GM13977 (cell line): ENCODE measurements at regions not wholly inside any gene's neighbourhood (a gene's known extent, or its start where the extent isn't known, plus 50 kb on each side); places are given as distances from the start of the nearest gene placed in this dataset.

Experiments used
- DNase-seq: peaks from one replicate; pipeline ENCODE4 v3.0.0; 2012; ENCODE audit warnings: low spot score
- in situ Hi-C: fragments of 300-500 bp; cut with MboI; formaldehyde crosslinking; loops from one replicate; pipeline ENCODE4 v1.12.0; 2022; ENCODE audit warnings: low sequenced_read_pairs, low pct_unique_long_range_greater_than_20kb, mixed read lengths, inconsistent platforms; ENCODE audit not compliant: unreplicated experiment
- TF ChIP-seq, protein P1 (sequence below): IDR thresholded peaks from 2 replicates; pipeline ENCODE4 v1.5.1; 2012; ENCODE audit warnings: mild to moderate bottlenecking, control low read depth; ENCODE audit not compliant: insufficient read depth; ENCODE audit errors: extremely low read depth, missing control alignments

DNA sequence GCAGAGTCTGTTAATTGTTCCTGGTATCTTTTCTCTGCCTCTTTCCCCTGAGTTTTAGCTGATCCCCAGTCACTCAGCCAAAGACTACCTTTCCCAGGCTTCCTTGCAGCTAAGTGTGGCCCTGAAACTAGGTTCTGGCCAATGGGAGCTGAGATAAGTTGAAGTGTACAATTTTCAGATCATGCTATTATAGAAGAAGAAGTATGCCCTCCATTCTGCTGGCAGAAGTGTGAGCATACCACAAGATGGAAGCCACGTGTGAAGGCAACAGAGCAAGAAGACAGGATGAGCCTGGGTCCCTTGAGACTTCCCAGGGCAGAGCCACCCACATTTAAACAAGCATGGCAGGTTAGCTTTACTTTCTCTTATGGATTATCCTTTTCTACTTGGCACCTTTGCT is 273.2 kb downstream of the HIVEP2 start:
- in situ Hi-C loops, result no loop called here
- peak; percentile 9 for DNase-seq

DNA sequence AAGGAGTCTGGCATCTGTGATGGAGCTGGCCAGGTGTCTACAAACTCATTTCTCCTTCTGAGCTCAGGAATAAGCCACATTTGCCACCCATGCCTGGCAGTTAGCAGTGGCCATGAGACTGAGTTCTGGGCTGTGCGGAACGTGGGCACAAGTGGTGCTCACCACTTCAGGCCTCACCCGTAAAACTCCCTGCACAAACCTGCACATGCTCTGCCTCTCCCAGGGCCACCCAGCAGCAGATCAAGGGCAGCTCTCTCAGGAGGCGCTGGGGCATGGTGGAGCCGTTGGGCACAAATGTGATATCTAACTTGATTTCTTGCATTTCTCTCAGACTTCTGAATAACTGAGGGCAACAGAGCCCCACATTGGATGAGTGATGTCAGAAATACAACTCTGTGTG is 269.5 kb downstream of the HIVEP2 start:
- TF ChIP-seq, protein P1, sequence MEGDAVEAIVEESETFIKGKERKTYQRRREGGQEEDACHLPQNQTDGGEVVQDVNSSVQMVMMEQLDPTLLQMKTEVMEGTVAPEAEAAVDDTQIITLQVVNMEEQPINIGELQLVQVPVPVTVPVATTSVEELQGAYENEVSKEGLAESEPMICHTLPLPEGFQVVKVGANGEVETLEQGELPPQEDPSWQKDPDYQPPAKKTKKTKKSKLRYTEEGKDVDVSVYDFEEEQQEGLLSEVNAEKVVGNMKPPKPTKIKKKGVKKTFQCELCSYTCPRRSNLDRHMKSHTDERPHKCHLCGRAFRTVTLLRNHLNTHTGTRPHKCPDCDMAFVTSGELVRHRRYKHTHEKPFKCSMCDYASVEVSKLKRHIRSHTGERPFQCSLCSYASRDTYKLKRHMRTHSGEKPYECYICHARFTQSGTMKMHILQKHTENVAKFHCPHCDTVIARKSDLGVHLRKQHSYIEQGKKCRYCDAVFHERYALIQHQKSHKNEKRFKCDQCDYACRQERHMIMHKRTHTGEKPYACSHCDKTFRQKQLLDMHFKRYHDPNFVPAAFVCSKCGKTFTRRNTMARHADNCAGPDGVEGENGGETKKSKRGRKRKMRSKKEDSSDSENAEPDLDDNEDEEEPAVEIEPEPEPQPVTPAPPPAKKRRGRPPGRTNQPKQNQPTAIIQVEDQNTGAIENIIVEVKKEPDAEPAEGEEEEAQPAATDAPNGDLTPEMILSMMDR, result no peak
- in situ Hi-C loops, result loop anchor here (25.0 kb wide), 1 partner anchor 362 kb away; no protein-coding TSS in a partner anchor
- no peak for DNase-seq

More for the DNA sequence above, 273.2 kb downstream of the HIVEP2 start:
- TF ChIP-seq, protein P1, result no peak

DNA sequence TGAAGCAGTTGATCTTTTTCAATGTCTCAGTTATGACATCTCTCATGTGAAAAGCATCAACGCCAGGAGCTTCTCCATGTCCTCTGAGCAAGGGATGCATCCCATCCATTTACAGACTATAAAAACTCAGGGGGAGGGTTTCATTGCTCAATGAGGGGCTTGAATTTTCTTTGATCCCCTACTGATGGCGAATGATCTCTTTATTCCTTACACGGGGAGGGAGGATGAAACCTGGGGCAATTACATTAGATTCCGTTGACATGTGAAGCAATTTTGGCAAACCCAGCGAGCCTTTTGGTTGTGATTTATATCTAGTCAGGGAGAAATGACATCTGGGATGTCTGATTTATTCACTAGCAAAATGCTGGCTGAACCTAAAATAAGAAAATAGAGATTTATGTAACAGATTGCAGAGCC is 268.9 kb downstream of the HIVEP2 start:
- no peak for DNase-seq
- TF ChIP-seq, protein P1, result no peak
- in situ Hi-C loops, result loop anchor here (25.0 kb wide), 1 partner anchor 361 kb away; no protein-coding TSS in a partner anchor

DNA sequence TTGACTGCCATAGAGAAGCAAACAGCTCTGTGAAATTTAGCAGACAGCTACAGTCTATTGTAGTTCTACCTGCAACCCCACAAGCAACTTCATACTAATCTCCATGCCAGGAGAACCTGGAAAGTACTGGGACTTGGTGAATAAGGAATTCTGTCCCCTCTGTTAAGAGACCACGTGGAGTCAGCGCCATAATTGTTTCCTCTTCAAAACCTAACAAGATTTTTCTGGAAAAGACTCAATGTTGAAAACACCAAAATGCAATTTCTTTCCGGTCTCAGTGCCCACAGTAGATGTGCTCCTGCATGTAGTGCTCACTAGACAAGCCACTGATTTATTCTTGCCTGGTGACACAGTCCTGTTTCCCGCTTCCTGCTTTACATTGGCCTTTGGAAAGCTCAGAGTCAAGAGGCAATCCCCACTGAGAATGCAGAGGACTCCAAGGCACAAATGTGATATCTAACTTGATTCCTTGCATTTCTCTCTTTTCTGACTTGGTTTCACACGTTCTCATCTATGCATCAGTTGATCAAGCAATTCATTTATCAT is 268.3 kb downstream of the HIVEP2 start:
- TF ChIP-seq, protein P1, result no peak
- in situ Hi-C loops, result loop anchor here (25.0 kb wide), 1 partner anchor 361 kb away; no protein-coding TSS in a partner anchor
- DNase-seq, result no peak

DNA sequence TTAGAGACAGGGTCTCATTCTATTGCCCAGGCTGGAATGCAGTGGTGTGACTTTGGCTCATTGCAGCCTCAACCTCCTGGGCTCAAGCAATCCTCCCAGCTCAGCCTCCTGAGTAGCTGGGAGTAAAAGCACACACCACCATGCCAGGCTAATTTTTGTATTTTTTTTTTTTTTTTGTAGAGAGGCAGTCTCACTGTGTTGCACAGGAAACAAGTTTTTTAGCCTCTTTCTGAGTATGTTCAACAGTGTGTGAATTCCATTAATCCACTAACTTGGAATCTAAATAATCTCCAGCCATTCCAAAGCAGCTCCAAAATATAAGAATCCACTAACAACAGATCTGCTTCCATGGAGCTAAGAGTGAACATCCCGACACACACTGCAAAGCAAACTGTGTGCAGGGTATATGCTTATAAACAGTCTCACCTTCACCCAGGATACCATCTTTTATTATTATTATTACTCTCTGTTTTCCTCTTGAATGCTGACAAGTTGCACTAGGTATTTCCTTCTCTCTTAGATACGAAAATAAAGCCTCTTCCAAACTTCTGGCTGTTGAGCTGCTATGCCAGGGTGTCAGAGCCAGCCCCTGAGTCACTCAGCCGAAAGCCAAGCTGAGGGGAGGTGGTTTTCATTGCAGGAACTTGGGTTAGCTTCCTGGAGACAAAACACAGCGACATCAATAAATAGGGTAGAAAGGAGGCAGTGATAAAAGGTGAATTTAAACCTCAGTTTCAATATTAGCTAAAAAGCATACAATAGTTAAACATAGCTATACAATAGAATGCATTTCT is 264.9 kb downstream of the HIVEP2 start:
- TF ChIP-seq, protein P1, result no peak
- no peak for DNase-seq
- in situ Hi-C loops, result loop anchor here (25.0 kb wide), 1 partner anchor 357 kb away; no protein-coding TSS in a partner anchor

DNA sequence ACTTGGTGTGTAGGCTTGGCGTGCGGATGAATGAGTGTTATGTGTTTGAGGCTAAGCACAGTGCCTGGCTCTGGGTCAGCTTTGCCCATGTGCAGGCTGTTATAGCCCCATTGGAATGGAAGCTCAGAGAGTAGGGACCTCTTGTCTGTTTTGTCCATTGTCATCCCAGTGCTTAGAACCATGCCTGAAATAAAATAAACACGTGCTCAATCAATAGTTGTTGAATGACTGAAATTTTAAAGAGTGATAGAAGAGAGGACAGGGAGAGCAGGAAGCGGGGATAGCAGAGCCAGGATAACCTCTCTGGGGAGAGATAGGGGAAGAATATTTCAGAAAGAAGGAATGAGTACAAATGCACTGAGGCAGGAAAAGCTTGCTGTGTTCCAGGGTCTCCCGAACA is 263.9 kb downstream of the HIVEP2 start:
- in situ Hi-C loops, result loop anchor here (25.0 kb wide), 1 partner anchor 356 kb away; no protein-coding TSS in a partner anchor
- no peak for DNase-seq
- TF ChIP-seq, protein P1, result no peak
